Transverse colon (tissue), 4 donors: ENCODE measurements at regions not wholly inside any gene's neighbourhood (a gene's known extent, or its start where the extent isn't known, plus 50 kb on each side); places are given as distances from the start of the nearest gene placed in this dataset.

Experiments used
- POLR2A ChIP-seq: fragments of 450-650 bp; IDR thresholded peaks from one replicate; pipeline ENCODE4 v1.6.1; 2016; ENCODE audit warnings: antibody characterized with exemption, mild to moderate bottlenecking, moderate library complexity
- POLR2AphosphoS5 ChIP-seq, 3 donors: sonication (generic); formaldehyde crosslinking; IDR thresholded peaks; one replicate each; pipeline ENCODE4 v1.6.1; 2016; ENCODE audit warnings: antibody characterized with exemption in 3 of 3
- TF ChIP-seq, protein P1 (sequence below), 5 experiments: fragments of 200-600 bp in 3 of 5; fragments of 450-650 bp in 2 of 5; sonication (generic) in 3 of 5; IDR thresholded peaks; 1 replicate in 2 of 5; 2 replicates in 3 of 5; pipeline ENCODE4 v1.5.1; 2016 to 2017; ENCODE audit warnings: antibody characterized with exemption in 5 of 5, inconsistent platforms in 3 of 5, mild to moderate bottlenecking in 2 of 5, moderate library complexity in 1 of 5

DNA sequence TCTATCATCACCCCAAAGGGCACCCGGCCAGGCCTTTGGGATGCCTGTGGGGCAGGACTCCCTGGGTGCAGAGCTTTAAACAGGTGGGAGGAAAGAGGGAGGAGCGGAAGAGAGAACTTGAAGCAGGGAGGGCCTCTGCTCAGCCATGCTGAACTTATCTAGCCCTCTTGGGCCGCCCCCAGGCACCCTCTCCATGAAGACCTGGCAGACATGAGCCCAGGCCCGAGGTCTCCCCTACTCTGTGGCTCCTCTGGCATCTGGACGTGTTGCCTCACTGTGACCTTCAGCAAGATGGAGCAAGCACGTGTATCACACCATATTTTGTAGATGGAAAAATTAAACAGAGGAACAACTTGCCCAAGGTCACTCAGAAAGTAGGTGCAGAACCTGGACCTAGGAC lies 711.4 kb downstream of the MATN1 start:
- TF ChIP-seq, protein P1, sequence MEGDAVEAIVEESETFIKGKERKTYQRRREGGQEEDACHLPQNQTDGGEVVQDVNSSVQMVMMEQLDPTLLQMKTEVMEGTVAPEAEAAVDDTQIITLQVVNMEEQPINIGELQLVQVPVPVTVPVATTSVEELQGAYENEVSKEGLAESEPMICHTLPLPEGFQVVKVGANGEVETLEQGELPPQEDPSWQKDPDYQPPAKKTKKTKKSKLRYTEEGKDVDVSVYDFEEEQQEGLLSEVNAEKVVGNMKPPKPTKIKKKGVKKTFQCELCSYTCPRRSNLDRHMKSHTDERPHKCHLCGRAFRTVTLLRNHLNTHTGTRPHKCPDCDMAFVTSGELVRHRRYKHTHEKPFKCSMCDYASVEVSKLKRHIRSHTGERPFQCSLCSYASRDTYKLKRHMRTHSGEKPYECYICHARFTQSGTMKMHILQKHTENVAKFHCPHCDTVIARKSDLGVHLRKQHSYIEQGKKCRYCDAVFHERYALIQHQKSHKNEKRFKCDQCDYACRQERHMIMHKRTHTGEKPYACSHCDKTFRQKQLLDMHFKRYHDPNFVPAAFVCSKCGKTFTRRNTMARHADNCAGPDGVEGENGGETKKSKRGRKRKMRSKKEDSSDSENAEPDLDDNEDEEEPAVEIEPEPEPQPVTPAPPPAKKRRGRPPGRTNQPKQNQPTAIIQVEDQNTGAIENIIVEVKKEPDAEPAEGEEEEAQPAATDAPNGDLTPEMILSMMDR (IDR thresholded peaks at IDR 0.05), result no peak
- no peak for TF ChIP-seq POLR2AphosphoS5 (IDR thresholded peaks at IDR 0.05)
- no peak for TF ChIP-seq POLR2A
